Stimulated activated CD4-positive, alpha-beta T cell treated with anti-CD3 and anti-CD28 coated beads, Interleukin-1b, Interleukin-23, amount 100 ng/mL, for 24 hours (primary cell): ENCODE measurements at regions not wholly inside any gene's neighbourhood (a gene's known extent, or its start where the extent isn't known, plus 50 kb on each side); places are given as distances from the start of the nearest gene placed in this dataset.
"Not testable (repeated sequence)": the region's sequence is repeated elsewhere in the genome, so short reads cannot be mapped to it uniquely, and the experiment has no call there.

Experiments used
- DNase-seq, 4 experiments: peaks; one replicate each; pipeline ENCODE4 v3.0.0-alpha.2; 2020; ENCODE audit warnings: low read depth in 4 of 4, low spot score in 1 of 4

- DNase-seq, result no peak
These were observed 237.9 kb upstream of the CCDC196 start for GRCh38 chr14:66248256-66248655.

GRCh38 chr14:66249544-66249943 lies 236.6 kb upstream of the CCDC196 start:
- no peak for DNase-seq

DNA sequence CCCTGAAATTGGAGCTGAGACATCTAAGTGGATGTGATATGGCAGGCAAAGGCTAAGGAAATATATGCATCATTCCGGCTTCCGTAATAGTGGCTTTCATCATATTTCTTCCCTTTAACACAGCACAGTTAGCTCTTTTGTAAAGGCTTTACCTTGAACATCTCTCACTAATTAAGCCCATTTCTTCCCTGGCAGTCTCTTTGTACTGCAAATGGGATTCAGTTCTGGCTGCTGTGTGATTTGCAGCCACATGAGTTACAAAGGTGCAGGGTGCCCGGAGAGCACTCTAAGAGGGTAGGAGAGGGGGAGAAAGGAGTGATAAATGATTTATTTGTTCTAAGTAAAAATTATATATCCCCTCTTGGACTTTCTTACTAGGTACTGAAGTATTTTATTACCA lies 232.1 kb upstream of the CCDC196 start:
- DNase-seq, result no peak

DNA sequence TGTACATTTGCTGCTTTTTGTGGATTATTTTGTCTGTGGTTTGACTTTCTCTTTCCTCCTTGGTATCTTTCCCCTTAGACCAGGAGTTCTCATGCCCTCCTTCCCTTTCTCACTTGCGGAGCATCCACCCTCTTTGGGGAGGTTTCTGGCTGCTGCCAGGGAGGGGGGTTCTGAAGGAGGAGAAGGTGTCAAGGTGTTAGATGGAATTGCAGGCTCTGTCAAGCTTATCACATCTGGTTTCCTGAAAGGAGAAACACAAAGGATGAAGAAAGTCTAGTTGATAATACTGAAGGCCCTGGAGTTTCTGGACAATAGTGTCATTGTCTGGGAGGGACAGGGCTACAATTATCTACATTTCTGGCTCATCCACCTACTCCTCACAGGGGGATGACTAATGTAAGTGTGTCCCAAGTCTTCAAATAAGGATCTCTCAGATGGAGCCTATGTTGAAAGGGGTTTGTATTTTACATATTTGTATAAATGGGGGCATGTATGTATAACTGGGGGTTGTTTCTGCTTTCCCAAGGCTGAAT lies 217.3 kb upstream of the CCDC196 start:
- DNase-seq, result no peak

DNA sequence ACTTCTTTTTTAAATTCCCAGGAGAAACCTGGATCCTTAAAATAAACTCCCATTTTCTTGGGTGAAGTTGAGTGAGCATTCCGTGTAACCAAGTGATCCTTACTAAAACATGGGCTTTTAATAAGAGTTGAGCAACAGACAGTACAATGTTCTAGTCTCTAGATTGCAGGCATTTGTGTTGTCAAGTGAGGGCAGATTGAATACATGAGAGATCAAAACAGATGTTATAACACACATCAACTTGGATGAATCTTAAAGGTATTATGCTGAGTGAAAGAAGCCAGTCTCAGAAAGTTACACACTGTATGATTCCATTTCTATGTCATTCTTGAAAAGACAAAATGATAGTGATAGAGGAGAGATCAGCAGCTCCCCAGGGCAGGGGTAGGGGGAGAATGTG lies 213.9 kb upstream of the CCDC196 start:
- DNase-seq, result no peak

DNA sequence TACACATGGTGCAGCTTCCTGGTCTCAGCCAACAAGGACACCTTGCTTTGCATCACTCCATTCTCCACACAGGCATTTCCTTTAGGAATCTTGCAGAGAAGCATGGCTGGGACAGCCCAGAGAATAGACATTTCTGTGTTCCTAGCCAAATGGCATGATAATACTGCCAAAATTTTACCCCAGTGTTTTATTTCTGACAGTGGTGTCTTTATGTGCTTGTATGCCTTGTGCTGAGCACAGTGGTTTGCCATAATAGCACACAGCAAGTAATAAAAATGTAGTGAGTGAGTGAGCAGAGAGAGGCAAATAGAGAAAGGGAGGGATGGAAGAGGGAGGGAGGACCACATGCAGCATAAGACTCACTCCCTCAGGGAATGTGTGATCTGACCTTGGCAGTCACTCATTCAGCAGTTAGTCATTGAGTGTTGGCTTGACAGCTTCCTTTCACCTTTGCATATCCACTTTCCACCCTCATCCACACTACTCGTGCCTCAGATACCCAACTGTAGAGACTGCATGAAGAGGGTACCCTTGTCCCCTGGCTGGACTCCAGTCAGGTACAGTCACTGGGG lies 212.8 kb upstream of the CCDC196 start:
- no peak for DNase-seq

- not testable (repeated sequence) for DNase-seq
These were observed 207.8 kb upstream of the CCDC196 start for GRCh38 chr14:66278418-66278817.

- DNase-seq, result no peak
These were observed 205.0 kb upstream of the CCDC196 start for GRCh38 chr14:66281036-66281776.

DNA sequence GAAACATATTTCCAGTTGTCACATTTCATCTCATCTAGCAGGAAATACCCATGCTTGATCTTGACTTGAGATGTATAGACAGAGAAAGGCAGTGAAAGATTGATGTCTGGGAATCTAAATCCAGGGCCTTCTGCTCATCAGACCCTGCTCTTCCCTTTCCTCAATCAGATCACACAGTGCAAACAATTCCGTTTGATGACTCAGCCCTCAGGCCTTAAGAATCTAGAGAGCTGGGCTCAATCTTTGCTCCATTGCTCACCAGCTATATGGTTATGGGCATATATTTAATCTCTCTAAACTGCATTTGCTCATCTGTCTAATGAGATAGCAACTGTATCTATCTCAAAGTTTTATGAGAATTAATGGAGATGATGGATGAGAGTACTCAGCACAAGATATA lies 201.8 kb upstream of the CCDC196 start:
- DNase-seq, result no peak

- DNase-seq, result no peak
These were observed 197.7 kb upstream of the CCDC196 start for GRCh38 chr14:66288511-66288910.

DNA sequence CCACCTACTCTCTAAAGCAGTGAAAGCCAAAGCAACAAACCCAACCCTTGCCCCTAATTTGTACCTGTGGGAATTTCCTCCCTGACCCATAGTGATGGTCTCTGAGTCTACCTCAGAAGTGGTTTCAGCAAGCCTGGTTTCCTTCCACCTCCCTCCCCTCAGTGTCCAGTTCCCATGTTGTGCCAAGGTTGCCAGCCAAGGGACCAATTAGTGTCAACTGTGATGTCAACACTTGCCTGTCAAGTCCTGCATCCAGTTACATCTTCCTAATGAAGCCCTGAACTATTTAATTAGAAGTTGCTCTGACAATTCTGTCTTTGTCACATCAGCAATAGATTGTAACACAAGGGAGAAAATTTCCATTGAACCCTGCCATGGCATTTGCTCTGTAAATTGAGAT lies 194.4 kb upstream of the CCDC196 start:
- no peak for DNase-seq

DNA sequence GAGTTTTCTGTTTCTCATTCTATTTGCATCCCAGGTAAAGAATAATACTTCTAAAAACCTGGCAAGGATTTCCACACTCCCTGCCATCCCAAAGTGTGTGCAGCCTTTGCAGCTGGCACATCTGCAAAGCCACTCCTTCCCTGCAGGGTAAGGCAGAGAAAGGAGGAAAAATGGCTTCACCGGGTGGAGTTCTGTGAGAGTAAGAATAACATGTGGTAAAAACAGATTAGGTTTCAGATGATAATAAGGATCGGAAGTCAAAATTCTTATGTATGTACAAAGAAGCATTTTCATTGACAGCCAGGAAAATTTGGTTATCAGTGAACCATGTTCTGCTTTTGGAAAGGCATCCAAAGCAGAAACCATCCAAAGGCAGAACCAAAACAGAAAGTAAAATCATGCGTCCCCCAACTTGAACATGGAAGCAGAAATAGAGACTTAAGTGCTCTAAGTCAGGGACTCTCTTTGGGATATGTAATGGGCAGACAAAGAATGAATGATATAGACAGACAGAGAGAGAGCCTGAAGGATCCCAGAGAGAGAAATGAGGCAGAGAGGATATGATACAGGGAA lies 192.6 kb upstream of the CCDC196 start:
- DNase-seq, result no peak

GRCh38 chr14:66295386-66295785 lies 190.8 kb upstream of the CCDC196 start:
- DNase-seq, result no peak

DNA sequence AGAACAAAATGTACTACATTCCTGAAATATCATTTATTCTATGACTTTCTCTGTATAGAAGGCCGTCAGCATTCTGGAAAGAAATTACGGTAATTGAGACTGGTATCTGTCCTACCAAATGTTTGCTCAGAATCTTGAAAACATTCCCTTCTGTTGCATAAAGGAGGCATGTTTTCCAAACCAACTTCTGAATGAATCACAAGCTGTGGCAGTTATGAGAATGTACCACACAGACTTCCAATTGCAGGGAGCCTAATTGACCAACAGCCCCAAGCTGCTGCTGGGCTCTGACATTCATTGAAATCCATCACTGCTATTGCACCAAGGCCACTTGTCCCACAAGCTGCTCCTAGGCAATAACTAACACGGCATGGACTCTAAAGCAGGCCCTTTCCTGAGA lies 185.3 kb upstream of the CCDC196 start:
- no peak for DNase-seq

DNA sequence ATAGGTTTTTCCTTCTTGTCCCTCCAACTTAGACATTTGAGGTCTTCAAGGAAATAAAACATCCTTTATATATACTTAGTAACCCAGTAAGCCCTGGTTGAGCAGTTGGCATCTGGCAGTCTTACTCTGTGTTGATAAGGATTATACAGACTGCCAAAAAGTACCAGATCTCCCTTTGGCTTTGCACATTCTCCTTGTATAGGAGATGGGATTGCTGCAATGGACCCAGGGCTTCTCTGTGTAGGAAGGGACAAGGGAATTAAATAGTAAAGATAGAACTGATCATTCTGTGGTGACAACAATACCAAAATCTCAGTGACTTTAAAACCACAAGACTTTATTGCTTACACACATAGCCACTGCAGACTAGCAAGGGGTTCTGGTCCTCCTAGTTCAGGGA lies 180.1 kb upstream of the CCDC196 start:
- no peak for DNase-seq

GRCh38 chr14:66311058-66311457 lies 175.1 kb upstream of the CCDC196 start:
- DNase-seq, result no peak

DNA sequence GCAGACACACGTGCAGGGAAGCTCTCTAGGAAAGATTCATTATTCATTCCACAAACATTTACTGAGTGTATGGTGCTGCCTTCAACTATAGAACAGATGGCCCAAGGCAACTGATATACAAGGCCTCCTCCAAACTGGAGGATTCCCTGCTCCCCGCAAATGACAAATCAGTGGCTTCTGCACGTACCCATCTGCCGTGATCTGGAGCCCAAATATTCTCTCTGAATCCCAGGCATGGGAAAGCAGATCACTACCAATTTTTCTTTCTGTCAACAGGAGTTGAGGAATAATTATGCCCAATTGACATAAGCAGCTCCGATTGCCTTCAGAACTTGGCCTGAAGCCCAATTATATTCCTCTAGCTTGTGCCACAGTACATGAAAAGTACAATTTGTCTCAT lies 174.2 kb upstream of the CCDC196 start:
- DNase-seq, result no peak

DNA sequence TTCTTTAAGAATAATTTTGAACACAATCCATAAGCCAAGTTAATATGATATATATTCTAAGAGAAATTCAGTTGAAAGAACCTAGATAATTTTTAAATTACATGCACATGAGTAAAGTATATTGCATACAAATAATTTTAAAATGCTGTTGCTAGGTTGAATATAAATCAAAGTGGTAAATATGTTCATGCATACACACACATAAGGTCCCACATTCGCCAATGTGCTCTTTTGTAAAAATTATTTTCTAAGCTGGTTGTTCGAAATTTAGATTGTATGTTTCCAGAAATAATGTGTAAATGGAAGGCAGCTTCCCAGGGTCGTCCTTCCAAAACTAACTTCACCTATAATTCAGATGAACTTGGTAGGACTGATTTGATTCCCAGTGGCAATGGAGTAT lies 173.7 kb upstream of the CCDC196 start:
- DNase-seq, result no peak

DNA sequence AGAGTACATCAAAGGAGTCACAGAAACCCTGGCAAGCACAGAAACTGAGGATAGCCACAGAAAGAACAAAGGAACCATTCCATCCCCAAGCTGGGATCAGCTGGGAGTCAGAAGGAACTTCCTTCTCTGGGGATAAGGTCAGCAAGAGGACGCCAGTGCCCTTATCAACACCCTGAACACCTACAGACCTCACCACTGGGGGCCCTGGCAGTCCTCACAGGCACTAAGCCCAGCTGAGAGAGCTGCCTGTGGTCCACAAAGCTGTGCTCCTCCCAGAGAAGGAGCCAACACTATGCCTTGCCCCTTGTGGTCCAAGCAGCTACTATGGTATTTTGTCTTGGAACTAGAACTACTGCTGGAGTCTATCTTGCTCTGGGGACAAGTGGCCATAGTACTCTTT lies 171.1 kb upstream of the CCDC196 start:
- no peak for DNase-seq

- DNase-seq, result no peak
These were observed 170.6 kb upstream of the CCDC196 start for GRCh38 chr14:66315548-66315947.

GRCh38 chr14:66322564-66322963 lies 163.6 kb upstream of the CCDC196 start:
- no peak for DNase-seq

GRCh38 chr14:66330228-66330627 lies 155.9 kb upstream of the CCDC196 start:
- no peak for DNase-seq

DNA sequence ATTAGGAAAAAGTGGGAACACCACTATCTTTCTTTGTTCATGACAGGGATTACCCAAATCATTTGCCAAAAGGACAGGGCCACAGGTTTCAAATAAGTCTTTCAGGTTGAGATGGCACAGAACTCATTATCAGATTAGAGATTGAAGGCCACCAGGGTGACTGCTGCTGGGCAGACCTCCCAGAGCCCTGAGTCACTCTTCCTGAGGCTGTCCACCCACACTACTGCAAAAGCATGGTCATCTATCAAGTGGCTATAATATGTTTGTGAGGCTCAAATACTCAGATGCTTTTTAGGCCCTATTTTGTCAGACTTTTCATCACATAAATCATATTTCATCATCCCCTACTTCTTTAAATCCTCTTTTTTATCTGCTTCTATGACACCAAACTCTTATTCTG lies 155.3 kb upstream of the CCDC196 start:
- DNase-seq, result no peak
